HT1080 (cell line): ENCODE measurements at regions not wholly inside any gene's neighbourhood (a gene's known extent, or its start where the extent isn't known, plus 50 kb on each side); places are given as distances from the start of the nearest gene placed in this dataset.
"Not testable (repeated sequence)": the region's sequence is repeated elsewhere in the genome, so short reads cannot be mapped to it uniquely, and the experiment has no call there.

Experiments used
- DNase-seq: peaks from one replicate; pipeline ENCODE4 v3.0.0-alpha.2; 2015; ENCODE audit warnings: low read depth

- DNase-seq = no peak
These were observed 98.7 kb downstream of the ABCC12 start for GRCh38 chr16:48057048-48057447.

DNA sequence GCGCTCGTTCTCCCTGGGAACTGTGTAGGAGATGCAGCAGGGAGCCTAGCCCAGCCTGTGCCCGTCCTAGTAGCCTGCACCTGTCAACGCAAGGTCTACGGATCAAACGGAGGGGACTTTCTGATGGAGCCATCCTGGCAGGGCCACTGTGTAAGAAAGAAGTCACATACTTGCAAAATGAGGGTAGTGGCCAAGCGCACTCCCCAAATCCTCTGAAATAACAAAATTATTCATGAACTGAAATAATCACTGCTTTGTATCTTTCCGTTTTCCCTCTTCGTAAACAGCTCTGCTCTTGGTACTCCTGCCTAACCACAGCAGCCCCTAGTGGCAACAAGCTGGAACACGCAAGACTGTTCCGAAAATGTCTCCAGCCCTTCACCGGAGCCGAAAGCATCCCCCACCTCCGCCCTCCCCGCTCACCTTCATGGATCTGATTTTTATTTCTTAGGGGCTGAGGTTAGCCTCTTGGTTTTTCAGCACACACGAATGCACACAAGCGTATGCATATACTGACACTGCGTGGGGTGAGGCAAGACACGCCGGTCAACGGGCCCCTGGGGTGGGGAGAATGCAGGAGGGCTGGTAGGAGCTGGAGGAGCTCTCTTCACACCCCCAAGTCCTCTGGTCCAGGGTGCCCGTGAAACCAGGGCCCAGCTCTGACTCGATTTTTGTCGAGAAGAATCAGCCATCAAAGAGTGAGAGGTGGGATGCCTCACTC is 100.8 kb downstream of the ABCC12 start:
- peak; percentile 20 for DNase-seq

DNA sequence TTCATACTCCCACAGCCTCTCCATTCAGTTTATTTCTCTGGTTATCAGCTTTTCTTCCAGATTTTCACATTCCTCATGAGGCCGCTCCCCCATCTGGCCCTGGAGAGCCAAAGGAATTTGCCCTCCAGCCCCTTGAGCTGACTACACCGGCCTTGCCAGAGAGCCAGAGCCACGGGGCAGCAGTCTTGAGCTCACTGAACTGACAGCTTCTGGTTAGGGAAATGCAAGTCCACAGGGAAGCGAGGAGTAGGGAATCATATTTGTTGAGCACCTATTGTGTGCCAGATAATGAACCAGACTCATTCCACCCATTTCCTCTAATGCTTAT is 102.4 kb downstream of the ABCC12 start:
- peak; percentile 26 for DNase-seq

- DNase-seq = no peak
These were observed 102.9 kb downstream of the ABCC12 start for GRCh38 chr16:48052731-48053417.

DNA sequence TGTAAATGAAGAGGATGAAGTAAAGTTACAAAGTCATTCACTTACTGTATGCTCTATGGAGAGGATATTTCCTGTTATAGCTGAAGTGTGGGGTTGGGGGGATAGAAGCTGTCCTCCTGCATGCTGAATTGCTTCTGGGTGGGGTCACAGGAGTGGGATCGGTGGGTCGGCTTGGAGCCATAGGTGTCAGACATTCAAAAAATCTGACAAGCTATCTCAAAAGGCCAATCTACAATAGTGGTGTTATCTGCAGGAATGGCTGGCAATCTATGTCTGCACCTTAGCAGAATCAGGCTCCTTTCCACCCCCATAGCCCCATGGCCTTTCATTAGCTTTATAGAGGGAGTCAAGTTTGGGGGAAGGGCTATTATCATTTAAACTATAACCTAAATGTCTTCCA is 104.9 kb downstream of the ABCC12 start:
- DNase-seq = no peak

- DNase-seq = no peak
These were observed 105.9 kb downstream of the ABCC12 start for GRCh38 chr16:48049847-48050246.

GRCh38 chr16:48047720-48048119 is 108.1 kb downstream of the ABCC12 start:
- no peak for DNase-seq

DNA sequence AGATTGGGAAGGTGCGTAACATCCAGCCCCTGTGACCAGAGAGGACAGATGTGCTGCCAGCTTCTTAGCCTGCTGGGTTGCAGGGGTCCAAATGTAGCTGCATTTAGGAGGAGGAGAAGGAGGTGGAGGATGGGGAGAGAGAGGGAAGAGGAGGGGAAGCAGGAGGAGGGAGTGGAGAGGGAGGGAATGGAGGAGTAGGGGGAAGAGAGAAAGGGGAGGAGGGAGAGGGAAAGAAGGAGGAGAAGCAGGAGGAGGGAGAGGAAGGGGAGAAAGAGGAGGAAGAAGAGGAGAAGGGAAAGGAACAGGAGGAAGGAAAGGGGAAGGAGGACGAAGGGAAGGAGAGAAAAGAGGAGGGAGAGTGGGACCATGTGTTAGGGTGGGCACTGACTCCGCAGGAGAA is 108.6 kb downstream of the ABCC12 start:
- no peak for DNase-seq

- DNase-seq = no peak
These were observed 111.7 kb downstream of the ABCC12 start for GRCh38 chr16:48044117-48044516.

GRCh38 chr16:48041981-48042421 is 113.8 kb downstream of the ABCC12 start:
- DNase-seq = peak; percentile 15

GRCh38 chr16:48035142-48035541 is 120.7 kb downstream of the ABCC12 start:
- no peak for DNase-seq

- no peak for DNase-seq
These were observed 124.9 kb downstream of the ABCC12 start for GRCh38 chr16:48030926-48031325.

DNA sequence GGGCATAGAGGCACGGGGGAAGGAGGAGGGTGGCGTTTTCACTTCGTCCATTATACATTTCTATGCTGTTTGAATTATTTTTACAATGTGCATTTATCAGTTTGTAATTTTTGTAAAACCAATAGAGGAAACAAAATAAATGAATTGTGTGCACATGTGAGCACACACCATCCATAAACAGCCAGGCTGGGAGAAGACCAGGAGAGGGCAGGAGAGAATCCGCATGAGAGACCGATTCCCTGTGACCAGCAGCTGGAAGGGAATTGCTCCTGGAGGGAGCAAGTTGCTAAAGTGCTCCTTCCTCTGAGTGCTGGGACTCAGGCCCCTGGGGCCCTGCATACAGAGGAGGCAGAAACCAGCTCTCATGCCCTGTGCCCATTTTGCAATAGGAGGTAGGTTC is 126.0 kb downstream of the ABCC12 start:
- DNase-seq = no peak

GRCh38 chr16:48025359-48025758 is 130.4 kb downstream of the ABCC12 start:
- DNase-seq = no peak

DNA sequence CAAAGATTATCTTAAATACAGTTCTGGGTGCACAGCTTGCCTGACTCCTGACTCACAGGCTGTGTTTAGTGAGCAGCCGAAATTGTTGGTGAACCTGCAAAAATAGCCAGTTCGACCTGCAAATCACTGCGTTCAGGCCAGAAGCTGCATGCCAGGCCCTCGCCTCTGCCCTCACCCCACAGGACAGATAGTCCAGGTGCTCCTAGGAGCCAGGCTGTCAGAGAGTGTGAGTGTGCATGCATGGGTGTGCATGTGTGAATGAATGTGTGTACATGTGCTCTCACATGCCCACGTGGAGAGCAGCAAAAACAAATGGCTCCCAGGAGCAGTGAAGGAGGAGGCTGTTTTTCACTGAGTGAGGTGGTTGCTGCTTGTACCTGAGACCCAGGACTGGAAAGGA is 131.8 kb downstream of the ABCC12 start:
- DNase-seq = no peak

GRCh38 chr16:48022496-48022895 is 133.3 kb downstream of the ABCC12 start:
- DNase-seq = no peak

GRCh38 chr16:48020617-48021016 is 135.2 kb downstream of the ABCC12 start:
- DNase-seq = not testable (repeated sequence)

GRCh38 chr16:48014349-48015135 is 141.3 kb downstream of the ABCC12 start:
- peak; percentile 82 for DNase-seq

DNA sequence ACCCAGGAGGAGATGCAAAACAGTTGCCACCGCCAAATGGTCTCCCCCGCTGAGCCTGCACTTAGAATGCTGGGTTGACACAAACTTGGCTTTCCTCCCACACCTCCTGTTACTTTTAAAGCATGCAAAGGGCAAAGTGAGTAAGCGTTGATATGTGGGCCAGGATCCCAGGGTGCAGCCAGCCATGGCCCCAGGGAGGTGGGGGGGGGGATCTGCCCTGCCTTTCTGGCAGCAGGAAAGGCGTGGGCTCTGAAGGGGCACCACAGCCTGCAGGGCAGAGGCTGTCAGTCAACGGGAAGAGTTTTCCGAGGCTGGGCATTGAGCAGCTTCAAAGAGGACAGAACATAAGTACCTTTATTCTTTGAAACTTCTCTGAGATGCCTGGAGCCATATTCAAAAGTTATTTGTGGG is 142.3 kb downstream of the ABCC12 start:
- DNase-seq = peak; percentile 54

DNA sequence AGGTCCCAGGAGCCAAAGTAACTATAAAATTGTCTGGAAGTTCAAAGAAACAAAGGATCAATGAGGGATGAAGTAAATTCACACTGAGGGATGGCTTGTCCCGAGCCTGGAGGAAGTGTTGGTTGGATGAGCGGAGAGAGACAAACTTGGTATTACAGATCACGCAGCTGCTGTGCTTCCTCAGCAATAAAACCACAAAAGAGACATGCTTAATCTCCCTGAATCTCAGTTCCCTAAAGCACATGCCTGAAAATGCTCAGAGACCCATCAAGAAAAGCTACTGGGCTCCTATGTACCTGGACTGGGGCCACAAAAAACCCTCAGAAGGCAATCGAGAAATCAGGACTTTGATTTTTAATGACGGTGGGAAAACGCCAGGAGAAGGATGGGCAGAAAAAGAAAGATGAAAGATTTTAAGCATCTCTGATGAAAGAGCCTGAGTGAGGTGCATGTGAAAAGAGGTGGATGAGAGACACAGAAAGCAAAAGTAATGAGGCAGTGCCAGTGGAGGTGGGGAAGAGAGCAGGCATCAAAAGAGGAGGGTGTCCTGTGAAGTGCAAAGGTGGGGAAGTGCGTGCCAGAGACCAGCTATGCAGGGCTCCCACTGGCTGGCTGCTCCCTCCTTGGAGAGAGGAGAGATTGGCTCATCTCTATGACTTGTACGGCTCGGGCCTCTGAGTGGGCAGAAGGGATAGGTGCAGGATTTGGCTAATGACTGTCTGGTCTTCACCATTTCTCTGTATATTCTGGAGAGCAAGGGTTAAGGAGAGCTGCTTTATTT is 143.7 kb downstream of the ABCC12 start:
- DNase-seq = no peak

DNA sequence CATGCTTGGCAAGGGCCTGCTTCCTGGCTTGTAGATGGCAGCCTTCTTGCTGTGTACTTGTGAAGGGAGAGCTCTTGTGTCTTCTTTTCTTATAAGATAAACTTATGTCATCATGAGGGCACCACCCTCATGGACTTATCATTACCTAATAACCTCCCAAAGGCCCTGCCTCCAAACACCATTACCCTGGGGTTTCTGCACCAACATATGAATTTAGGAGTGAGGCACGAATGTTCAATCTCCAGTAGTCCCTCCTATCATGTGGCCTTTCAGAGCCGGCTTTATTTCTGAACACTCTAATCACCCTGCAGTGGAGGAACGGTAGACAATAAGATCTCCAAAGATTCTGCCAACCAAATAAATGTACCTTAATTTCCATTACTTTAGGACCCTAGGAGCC is 144.3 kb downstream of the ABCC12 start:
- no peak for DNase-seq
